HG03175 (cell line): ENCODE measurements at regions not wholly inside any gene's neighbourhood (a gene's known extent, or its start where the extent isn't known, plus 50 kb on each side); places are given as distances from the start of the nearest gene placed in this dataset.
"Not testable (repeated sequence)": the region's sequence is repeated elsewhere in the genome, so short reads cannot be mapped to it uniquely, and the experiment has no call there.

ENCODE experiments used
- ATAC-seq: cut with Tn5 transposase; IDR thresholded peaks from one replicate; pipeline ENCODE4 v1.9.1; 2021; ENCODE audit warnings: mild to moderate bottlenecking, moderate library complexity; ENCODE audit not compliant: unreplicated experiment

DNA sequence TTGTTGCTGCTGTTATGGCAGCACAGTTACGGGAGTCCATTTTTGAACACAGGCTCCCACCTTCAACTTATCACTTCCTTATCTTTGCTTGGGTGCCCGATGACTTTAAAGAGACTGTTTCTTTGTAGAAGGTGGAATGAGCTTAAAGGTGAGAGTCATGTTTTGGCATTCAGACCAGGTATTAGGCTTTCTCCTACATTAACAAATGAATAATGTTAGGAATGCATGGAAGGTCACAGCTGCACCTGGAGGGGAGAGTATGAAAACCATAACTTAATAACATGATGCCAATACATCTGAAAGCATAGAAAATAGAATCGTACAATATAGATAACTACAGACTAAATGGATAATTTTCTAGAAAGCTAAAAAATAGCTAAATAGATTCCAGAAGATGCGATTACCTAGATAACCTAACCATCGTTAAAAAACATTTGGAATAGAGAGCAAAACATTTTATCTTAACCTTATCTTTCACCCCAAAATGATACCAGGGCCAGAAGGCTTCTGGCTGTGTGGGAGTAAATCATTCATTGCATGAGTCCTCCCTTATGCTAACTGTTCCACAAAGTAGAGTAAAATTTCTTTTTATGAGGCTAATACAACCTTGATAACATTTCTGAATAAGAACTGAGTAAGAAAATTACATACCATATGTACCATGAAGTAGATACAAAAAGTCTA, 126.2 kb upstream of the ADCY2 start:
- no peak for ATAC-seq

DNA sequence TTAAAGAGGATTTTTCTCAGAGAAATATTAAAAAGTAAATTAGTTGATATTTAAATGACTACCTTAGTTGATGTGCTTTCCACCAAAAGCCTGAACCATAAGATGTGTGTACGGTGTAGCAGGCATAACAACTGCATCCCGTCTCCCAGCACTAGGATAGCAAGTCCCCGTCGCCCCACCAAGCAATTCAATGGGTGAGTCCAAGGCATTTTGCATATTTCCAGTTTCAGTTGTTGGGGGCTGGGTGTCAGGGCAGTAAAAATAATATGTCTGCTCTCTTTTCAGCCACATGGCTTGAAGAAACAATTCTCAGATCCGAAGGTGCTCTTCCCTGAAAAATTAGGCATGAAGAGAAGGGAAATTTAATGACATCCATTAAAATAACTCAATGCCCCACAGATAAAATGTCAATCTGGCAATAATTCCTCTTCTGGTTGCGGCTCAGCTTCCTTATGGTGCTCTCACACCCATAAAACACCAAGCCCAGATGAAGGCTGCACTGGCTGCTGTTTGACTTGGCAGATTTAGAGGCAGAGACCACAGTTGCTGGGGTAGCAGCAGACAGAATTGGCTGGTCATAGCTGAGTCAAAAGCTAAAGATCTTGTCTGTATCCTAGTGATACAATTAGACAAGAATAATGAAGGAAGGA, 124.4 kb upstream of the ADCY2 start:
- no peak for ATAC-seq

DNA sequence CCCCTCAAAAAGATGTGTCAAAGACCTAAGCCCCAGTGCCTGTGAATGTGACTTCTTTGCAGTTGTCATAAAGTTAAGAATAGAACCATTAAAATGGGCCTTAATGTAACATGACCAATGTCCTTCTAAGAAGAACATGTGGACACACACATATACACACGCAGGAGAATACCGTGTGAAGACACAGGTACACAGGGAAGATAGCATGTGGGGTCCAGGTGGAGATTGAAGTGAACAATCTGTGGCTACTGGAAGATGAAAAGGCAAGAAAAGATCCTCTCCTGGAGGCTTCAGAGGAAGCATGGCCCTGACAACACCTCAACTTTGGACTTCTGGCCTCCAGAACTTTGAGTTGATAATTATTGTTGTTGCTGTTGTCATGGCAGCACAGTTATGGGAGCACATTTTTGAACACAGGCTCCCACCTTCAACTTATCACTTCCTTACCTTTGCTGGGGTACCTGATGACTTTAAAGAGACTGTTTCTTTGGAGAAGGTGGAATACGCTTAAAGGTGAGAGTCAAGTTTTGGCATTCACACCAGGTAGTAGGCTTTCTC, 123.5 kb upstream of the ADCY2 start:
- ATAC-seq = no peak

DNA sequence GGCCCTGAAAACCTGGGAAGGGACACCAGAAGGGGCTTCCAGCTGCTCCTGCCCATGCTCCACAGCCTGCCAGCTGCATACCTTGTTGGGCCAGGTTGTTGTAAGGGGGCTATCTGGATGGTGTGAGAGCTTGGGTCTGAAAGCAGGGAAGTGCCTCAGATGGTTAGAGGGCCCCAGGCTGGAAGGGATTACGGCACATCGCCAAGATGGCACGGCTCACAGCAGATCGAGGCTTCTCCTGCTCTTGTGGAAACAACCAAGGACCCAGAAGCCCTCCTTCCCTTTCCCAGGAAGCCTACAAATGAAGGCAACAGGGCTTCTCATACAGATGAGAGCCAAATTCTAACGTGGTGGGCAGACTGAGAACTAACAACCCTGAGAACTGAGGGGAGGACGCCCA, 121.7 kb upstream of the ADCY2 start:
- no peak for ATAC-seq

DNA sequence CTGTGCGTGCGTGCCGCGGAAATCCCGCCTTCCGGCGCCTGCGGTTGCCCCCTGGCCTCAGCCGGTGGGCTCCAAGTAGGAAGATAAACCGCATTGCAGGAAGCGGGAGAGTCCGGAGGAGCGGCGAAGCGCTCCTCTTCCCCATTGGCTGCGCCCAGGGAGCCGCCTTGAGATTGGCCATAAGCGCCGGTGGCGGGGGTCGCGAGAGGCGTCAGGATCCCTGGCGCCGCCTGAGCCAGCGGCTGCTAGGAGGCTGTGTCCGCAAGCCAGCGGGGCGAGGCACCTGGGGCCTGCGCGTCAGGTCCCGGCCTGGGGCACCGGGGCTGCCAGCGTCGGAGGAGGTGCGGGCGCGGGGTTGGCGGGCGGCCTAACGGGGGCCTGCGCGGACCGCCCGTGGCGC, 106.3 kb upstream of the ADCY2 start:
- not testable (repeated sequence) for ATAC-seq

DNA sequence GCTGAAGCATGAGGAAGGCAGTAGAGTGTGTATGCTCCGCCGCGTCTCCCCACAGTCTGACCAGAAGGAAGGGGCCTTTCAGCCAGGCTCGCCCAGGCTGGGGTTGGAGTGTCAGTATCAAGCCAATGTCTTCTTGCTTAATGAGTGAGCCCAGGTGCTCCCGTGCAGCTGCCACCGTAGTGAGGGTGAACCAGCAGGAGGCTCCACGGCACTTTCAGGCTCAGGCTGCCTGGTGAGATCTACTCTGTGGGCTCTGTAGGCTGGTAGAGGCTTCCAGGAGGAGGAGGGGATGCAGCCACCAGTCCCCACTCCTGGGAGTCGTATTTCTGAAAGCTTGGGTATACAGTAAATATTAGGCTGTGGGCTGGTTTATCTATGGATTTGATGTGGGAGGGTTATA, 98.1 kb upstream of the ADCY2 start:
- ATAC-seq = not testable (repeated sequence)

DNA sequence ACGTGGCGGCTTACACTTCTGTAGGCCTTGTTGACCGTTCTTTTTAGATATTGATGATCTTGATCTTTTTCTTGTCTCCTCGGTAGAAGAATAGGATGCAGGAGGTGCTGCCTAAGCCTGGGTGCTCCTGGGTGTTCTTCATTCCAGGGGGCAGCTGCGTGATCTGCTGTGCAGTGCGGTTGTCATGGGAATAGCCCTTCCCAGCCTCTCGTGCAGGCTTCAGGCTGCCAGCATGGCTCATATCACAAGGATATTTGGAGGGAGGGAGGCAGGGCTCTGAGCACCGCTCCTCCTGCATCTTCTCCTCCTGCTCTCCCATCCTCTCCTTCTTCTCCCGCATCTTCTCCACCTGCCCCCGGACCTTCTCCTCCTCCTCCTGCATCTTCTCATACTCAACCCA, 96.2 kb upstream of the ADCY2 start:
- ATAC-seq = not testable (repeated sequence)

DNA sequence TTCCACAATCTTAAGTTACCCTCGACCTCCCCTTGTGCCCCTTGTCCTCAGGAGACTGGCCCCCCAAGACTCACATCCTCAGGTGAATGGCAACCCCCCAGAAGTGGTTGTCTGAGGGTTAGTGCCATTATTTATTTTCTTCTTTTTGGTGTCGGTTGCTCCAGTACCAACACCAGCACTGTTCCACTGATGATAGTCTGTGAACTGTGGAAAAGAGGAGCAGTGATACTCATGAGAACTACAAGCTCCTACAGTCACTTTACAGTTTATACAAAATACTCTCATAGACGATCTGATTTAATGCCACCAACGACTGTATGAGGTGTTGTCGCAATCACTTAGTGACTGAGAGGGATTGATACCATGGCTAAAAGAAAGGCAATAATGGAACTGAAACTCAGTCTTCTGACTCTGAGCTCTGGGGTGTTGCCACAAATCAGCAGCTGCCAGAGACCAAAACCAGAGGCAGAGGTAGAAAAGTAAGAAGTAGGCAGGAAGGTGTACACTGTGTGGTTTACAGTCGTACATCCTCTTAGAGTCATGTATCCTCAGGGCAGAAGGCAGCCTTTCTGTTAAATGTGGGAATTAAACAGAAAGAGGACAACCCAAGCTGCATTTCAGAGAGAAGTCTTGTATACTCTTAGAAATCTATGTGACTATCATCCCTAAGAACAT, 90.8 kb upstream of the ADCY2 start:
- ATAC-seq = not testable (repeated sequence)

DNA sequence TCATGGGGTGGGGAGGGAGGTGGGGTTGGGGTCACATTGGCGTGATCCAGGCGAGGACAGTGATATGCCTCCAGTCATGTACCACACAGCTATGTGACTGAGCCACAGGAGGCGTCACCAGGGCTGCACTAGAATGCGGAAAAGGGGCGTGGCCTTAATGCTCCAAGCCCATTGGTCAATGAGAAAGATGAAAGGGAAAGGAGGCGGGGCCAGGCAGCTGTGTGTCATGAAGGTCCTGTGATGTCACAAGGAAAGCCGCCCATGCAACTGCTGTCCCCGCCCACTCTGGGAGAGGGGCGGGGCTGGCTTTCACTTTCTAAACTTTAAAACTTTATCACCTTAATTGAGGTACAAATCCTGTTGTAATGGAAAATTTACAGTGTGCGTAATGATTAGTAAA, 89.4 kb upstream of the ADCY2 start:
- ATAC-seq = not testable (repeated sequence)

DNA sequence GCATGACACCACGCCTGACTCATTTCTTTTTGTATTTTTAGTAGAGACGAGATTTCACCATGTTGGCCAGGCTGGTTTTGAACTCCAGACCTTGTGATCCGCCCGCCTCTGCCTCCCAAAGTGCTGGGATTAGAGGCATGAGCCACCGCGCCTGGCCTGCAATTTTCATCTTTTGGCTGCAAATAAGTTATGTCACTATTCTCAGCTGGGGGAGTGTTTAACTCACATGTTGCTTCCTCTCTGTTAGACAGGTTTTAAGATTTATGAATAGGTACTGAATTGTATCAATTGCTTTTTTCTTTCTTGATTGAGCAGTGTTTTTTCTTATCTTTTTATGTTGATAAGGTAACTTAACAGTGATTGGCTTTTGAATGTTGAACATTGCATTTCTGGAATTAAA, 88.2 kb upstream of the ADCY2 start:
- ATAC-seq = not testable (repeated sequence)

DNA sequence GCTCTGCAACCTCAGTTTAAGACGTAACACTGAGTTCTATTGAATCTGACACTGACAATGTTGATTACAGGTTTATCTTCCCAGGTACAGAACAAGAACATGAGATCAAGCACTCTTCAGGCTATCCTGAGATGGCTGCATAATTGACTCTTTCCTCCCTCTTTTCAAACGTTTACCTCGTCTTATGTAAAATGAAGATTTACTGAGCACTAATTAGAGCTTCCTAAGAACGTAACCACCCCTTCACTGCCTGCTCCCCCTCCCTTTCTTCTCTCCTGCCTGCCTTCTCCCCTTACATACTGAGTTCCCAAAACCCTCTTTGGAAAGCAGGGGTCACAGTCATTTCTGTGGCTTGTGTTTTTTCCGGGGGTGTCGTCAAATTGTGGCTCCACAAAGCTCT, 86.2 kb upstream of the ADCY2 start:
- ATAC-seq = not testable (repeated sequence)

DNA sequence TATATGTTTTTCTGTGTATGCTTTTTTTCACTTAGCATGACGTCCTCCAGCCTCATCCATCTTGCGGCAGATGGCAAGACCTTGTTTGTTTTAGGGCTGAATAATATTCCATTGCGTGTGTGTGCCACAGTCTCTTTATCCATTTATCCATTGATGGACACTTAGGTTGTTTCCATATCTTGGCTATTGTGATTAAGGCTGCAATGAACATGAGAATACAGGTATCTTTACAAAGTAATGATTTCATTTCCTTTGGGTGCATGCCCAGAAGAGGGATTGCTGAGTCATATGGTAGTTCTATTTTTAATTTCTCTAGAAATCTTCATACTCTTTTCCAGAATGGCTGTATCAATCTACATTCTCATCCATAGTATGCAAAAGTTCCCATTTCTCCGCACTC, 85.3 kb upstream of the ADCY2 start:
- ATAC-seq = not testable (repeated sequence)

DNA sequence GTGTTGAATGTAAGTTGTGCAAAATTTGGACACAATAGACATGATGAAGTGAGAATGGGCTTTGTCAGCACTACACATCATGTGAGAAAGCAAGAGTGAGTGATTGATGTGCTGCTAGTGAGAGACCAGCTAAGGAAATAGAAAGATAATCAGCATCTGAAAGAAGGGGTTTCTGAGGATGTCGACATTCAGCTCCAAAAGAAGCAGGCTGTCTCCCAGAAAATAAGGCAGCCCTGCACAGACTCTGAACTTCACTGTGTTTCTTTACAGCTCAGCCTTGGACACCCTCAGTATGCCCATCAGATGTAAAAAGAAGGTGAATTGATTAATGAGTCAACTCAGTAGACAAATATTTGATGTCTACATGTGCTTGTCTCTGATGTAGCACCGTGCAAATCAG, 80.8 kb upstream of the ADCY2 start:
- no peak for ATAC-seq

DNA sequence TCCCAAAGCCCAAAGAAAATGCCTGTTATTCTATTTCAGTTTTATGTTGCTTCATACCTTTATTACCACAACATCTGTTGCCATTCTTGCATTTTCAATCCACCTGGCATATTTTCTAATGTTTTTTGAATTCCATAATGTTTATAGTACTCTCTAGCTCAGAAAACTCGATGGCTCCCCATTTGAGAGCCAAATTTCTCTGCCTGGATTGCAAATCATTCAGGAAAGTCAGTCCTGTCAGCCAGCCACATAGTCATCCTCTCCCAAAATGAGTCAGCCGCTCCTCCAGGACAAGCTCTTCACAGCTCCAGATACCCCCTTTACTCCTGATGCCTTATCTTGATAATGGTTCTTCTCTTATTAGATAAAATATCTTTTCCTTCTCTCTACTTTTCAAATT, 78.2 kb upstream of the ADCY2 start:
- no peak for ATAC-seq

DNA sequence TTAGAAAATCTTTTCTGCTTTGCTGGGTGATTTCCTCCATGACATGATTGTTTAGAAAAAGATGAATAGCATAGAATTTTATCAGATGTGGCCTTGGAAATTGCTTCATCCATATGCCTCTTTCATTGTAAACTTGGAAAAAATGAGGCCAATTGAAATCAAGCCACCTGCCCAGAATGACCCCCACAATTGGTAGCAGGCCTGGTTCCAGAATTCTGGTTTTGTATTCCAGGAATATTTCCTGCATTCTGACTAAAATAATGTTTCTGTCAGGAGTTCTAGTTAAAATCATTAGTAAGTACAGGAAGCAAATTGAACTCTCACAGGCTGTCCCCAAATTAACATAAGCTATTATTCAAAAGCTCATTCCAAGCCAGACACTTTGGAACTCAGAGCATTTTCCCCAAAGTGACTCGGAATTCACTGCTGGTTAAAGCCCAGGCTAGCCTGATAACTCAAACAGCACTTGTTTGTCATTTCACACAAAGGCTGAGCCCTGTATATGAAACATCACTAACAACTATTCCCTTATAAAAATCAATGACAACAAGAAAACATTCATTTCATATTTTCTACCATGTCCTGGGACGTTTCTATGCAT, 75.1 kb upstream of the ADCY2 start:
- no peak for ATAC-seq

DNA sequence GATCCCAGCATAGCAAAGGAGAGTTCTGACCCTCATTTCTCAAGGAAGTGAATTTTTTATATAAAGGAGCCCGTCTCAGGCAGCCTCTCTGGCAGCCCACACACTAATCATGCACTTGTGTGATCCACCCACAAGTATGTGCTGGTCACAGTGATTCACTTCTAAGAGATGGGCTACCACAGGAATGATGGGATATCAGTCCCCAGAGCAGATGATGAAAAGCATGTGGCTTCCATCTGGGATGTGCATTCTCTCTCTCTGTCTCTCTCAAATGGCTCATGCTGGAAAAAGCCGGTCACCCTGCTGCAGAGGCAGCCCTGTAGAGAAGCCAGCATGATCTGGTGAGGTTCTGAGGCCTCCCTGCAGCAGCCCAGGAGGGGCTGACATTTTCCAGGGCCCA, 74.2 kb upstream of the ADCY2 start:
- ATAC-seq = no peak

DNA sequence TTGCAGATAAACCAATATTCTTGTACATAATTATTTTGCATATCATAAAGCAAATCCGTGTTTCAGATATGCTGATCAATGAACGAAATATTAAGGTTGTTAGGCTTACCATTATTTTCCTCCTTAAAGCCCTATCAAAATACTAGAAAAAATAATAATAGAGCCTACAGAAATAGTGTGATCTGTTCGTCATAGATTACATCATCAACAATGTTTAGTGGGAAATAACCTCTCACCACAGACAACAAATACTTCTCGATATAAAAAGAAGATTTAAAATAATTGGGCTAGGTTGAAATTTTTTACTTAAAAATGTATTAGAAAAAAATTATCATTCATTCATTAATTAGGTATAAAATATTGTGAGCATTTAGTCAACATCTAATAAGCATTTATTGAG, 71.0 kb upstream of the ADCY2 start:
- no peak for ATAC-seq

DNA sequence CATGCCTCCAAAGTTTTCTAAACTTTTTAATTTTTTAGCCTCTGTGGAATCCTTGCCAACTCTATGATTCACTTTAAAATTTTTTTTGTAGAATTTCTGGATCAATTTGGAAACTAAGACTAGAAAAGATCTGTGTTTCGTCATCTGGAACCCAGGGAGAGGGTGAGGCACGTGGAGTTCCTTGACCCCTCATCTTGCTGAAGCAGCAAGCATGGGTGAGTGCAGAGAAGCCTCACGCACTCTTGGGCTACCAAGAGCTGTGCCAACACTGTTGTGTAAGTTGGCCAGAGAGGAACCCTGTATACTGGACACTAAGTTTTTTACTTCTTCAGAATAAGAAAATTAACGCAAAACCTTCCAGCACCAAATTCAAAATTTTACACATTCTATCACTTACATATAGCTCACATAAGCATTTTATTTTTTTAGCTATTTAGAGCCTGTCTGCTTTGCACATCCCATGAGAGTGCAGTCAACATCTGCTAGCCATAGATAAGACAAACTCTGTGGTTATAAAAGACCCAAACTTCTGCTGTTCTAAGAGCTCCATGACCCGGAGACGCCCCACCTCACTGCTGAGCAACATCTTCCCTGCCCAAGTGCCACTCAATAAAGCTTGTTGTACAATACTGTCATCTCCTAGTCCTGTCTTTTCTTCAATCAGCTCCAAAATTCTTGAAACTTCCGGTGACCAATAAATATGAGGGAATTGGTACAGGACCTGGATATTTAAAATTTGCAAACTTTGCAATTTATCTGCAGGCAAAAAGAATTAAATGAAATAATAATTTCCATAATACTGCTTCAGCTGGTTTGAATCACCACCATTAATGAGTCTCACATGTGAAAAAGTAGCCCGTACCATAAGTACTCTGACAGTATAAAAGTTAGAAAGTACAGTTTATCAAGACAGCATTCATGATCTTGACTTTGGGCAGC, 69.7 kb upstream of the ADCY2 start:
- ATAC-seq = no peak

DNA sequence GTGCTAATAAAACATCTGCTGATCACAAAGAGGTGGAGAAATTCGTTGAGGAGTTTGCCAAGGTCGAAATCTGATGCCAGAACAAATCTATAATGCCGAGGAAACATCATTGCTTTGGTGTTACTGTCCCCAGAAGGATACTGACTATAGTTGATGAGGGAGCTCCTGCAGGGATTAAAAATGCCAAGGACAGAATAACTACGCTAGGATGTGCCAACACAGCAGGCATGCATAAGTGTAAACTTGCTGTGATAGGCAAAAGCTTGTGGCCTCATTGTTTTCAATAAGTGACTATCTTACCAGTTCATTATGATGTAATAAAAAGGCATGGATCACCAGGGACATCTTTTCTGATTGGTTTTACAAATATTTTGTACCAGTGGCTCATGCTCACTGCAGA, 66.8 kb upstream of the ADCY2 start:
- ATAC-seq = no peak

DNA sequence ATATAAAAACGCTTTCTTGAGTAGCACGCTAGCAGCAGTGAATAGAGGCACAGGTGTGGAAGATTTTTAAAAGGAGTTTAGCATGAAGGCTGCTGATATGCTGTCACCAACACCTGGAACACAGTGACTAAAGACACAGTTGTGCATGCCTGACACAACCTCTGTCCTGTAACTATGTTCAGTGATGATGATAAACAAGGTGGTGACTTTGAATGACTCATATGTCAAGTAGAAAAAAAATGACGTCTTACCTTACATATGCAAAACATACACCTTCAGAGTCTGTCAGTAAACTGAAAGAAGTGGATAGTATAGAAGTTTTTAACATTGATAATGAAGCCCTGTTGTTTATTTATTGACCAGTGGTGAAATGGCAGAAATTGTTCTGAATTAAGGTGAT, 66.2 kb upstream of the ADCY2 start:
- no peak for ATAC-seq

DNA sequence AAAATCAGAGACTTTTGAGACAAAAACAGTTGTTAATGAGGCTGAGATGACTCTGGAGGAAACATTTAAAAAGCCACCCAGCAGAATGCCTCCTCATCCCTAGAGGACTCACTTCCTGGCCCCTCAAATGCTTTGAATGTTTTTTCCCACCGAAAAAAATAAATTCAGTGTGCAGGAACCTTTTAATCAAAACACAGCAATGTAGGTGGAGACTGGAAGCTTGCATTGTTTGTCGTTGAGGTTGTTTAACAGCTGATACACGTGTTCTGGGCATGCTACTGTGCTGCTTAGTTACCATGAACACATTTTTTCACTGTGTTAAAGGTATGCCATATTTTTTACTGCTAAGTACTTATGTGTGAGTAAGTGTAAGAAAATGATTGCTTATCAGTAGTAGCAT, 65.7 kb upstream of the ADCY2 start:
- ATAC-seq = no peak
